Left ventricle myocardium inferior (tissue), 1 donor: ENCODE measurements at regions not wholly inside any gene's neighbourhood (a gene's known extent, or its start where the extent isn't known, plus 50 kb on each side); places are given as distances from the start of the nearest gene placed in this dataset.

Source experiments
- DNase-seq: peaks from one replicate; pipeline ENCODE4 v3.0.0-alpha.2; 2020
- H3K27ac ChIP-seq: fragments of 200-600 bp; replicated peaks from 2 replicates; pipeline ENCODE4 v1.8.0; 2021
- H3K27me3 ChIP-seq: fragments of 200-600 bp; 2 replicates; pipeline ENCODE4 v1.8.0; 2021; ENCODE audit warnings: low read depth
- H3K36me3 ChIP-seq: fragments of 200-600 bp; 2 replicates; pipeline ENCODE4 v1.8.0; 2021
- H3K4me1 ChIP-seq: fragments of 200-600 bp; 2 replicates; pipeline ENCODE4 v1.8.0; 2021
- H3K4me3 ChIP-seq: fragments of 200-600 bp; 2 replicates; pipeline ENCODE4 v1.8.0; 2021; ENCODE audit warnings: mild to moderate bottlenecking, moderate library complexity
- H3K9me3 ChIP-seq: fragments of 200-600 bp; replicated peaks from 2 replicates; pipeline ENCODE4 v1.8.0; 2021
- CTCF ChIP-seq: fragments of 200-600 bp; IDR thresholded peaks from 2 replicates; pipeline ENCODE4 v1.8.0; 2021; ENCODE audit warnings: antibody characterized with exemption, mild to moderate bottlenecking, borderline replicate concordance
- intact Hi-C: fragments of 100-400 bp; cut with micrococcal nuclease; formaldehyde crosslinking; loops from one replicate; pipeline ENCODE4 v1.11.0; 2022
- donor health status: DM: no; HTN: yes; CAD: no; lungs with severe emphysema.

GRCh38 chr17:52376137-52376536, 217.6 kb upstream of the CA10 start:
- Histone ChIP-seq H3K27me3 (peaks cover 10% of the 10 kb centered on the region), H3K27ac (no peak overlapping the region), H3K4me3 (no peak overlapping the region), H3K9me3 (no peaks in the 10 kb centered on the region), H3K36me3 (no peaks in the 10 kb centered on the region), H3K4me1 (no peaks in the 10 kb centered on the region)
- intact Hi-C loops: no loop called here
- no peak for DNase-seq
- no peak for TF ChIP-seq CTCF

GRCh38 chr17:52368886-52369285, 210.4 kb upstream of the CA10 start:
- Histone ChIP-seq H3K27me3 (no peaks in the 10 kb centered on the region), H3K27ac (no peak overlapping the region), H3K4me1 (no peaks in the 10 kb centered on the region), H3K36me3 (no peaks in the 10 kb centered on the region), H3K4me3 (no peak overlapping the region), H3K9me3 (no peaks in the 10 kb centered on the region)
- DNase-seq: no peak
- no peak for TF ChIP-seq CTCF
- intact Hi-C loops: no loop called here

DNA sequence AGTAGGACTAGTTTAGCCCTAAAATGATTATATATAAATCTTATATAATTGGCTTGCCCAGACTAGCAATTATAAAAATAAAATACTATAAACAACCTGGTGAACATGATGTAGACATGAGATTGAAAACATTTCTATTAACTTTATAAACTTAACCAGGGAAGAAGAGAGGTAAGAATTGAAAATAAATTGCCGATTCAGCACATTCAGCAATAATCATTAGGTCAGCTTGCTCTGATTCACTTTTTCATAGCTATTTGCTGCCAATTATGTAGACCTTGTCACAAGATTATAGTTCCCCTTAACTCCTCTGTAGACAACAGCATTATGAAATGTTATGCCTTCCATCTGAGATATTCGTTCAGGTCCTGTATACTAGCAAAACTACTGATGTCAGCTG, 199.3 kb upstream of the CA10 start:
- no peak overlapping the region for H3K27ac ChIP-seq
- intact Hi-C loops: no loop called here
- H3K36me3 ChIP-seq: no peaks in the 10 kb centered on the region
- H3K27me3 ChIP-seq: no peaks in the 10 kb centered on the region
- no peak overlapping the region for H3K4me3 ChIP-seq
- no peak for TF ChIP-seq CTCF
- peaks cover 17% of the 10 kb centered on the region for H3K9me3 ChIP-seq
- no peak for DNase-seq
- no peaks in the 10 kb centered on the region for H3K4me1 ChIP-seq

DNA sequence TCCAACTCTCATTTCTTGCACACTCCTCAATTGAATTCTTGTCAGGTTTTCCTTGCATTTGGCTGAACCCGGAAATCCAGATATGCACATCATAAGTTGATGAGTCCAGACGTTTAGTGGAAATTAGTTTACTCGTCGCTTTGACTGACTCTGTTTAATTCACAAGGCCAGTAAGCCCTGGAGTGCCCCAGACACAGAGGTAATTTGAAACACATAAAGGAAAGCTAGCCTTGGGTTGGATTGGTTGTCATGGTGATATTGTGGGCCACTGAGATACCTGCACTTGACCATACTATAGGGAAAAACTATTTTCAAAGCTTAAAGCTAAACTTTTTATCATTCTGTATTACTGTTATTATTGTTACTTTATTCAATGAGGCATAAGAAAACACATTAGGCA, 178.3 kb upstream of the CA10 start:
- Histone ChIP-seq H3K4me3 (no peak overlapping the region), H3K36me3 (no peaks in the 10 kb centered on the region), H3K27ac (no peak overlapping the region), H3K27me3 (no peaks in the 10 kb centered on the region), H3K9me3 (peaks cover 13% of the 10 kb centered on the region), H3K4me1 (no peaks in the 10 kb centered on the region)
- intact Hi-C loops: no loop called here
- no peak for TF ChIP-seq CTCF
- no peak for DNase-seq

DNA sequence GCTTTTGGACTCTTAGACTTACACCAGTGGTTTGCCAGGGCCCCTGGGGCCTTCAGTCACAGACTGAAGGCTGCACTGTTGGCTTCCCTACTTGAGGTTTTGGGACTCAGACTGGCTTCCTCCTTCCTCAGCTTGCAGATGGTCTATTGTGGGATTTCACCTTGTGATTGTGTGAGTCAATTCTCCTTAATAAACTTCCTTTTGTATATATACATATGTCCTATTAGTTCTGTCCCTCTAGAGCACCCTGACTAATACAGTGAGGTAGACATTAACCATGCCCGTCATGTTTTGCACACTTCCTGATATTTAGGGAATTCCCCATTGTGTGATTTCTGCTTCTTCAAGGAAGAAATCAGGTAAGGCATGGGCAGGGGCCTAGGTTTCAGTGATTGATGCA, 147.8 kb upstream of the CA10 start:
- intact Hi-C loops: no loop called here
- H3K4me3 ChIP-seq: no peak overlapping the region
- H3K36me3 ChIP-seq: no peaks in the 10 kb centered on the region
- no peaks in the 10 kb centered on the region for H3K27me3 ChIP-seq
- no peak for DNase-seq
- H3K9me3 ChIP-seq: no peaks in the 10 kb centered on the region
- no peaks in the 10 kb centered on the region for H3K4me1 ChIP-seq
- no peak for TF ChIP-seq CTCF
- H3K27ac ChIP-seq: no peak overlapping the region

GRCh38 chr17:52298881-52299280, 140.4 kb upstream of the CA10 start:
- TF ChIP-seq CTCF: no peak
- no peak overlapping the region for H3K4me3 ChIP-seq
- intact Hi-C loops: no loop called here
- H3K9me3 ChIP-seq: no peaks in the 10 kb centered on the region
- no peaks in the 10 kb centered on the region for H3K27me3 ChIP-seq
- DNase-seq: no peak
- H3K36me3 ChIP-seq: no peaks in the 10 kb centered on the region
- no peaks in the 10 kb centered on the region for H3K4me1 ChIP-seq
- no peak overlapping the region for H3K27ac ChIP-seq
